ENCODE measurements at regions not wholly inside any gene's neighbourhood (a gene's known extent, or its start where the extent isn't known, plus 50 kb on each side); places are given as distances from the start of the nearest gene placed in this dataset.

DNA sequence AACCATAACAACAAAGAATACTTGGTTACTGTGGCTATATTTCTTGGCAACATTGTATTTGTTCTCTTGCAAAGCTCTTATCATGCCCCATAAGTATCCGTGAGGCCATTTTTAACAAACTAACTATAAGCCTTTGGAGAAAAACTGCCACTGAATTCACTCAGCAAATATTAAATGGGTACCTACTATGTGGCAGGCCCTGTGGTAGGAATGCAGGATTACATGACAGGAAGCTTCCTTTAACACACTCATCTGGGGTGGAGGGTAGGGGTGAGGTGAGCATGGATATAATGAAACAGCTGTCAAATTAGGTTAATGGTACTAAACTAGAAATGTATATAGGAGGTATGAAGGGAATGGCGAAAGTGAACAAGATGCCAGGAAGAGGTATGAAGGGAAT lies 504.8 kb downstream of the MEI4 start:
- TF ChIP-seq POLR2A (IDR thresholded peaks at IDR 0.05) = no peak
- TF ChIP-seq, protein P1, sequence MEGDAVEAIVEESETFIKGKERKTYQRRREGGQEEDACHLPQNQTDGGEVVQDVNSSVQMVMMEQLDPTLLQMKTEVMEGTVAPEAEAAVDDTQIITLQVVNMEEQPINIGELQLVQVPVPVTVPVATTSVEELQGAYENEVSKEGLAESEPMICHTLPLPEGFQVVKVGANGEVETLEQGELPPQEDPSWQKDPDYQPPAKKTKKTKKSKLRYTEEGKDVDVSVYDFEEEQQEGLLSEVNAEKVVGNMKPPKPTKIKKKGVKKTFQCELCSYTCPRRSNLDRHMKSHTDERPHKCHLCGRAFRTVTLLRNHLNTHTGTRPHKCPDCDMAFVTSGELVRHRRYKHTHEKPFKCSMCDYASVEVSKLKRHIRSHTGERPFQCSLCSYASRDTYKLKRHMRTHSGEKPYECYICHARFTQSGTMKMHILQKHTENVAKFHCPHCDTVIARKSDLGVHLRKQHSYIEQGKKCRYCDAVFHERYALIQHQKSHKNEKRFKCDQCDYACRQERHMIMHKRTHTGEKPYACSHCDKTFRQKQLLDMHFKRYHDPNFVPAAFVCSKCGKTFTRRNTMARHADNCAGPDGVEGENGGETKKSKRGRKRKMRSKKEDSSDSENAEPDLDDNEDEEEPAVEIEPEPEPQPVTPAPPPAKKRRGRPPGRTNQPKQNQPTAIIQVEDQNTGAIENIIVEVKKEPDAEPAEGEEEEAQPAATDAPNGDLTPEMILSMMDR (IDR thresholded peaks at IDR 0.05) = no peak

Data from Peyer's patch (tissue), 4 donors.